ENCODE measurements at regions not wholly inside any gene's neighbourhood (a gene's known extent, or its start where the extent isn't known, plus 50 kb on each side); places are given as distances from the start of the nearest gene placed in this dataset.
A peak's percentile ranks its signal among the peaks of the same experiment; 100 is the strongest.

DNA sequence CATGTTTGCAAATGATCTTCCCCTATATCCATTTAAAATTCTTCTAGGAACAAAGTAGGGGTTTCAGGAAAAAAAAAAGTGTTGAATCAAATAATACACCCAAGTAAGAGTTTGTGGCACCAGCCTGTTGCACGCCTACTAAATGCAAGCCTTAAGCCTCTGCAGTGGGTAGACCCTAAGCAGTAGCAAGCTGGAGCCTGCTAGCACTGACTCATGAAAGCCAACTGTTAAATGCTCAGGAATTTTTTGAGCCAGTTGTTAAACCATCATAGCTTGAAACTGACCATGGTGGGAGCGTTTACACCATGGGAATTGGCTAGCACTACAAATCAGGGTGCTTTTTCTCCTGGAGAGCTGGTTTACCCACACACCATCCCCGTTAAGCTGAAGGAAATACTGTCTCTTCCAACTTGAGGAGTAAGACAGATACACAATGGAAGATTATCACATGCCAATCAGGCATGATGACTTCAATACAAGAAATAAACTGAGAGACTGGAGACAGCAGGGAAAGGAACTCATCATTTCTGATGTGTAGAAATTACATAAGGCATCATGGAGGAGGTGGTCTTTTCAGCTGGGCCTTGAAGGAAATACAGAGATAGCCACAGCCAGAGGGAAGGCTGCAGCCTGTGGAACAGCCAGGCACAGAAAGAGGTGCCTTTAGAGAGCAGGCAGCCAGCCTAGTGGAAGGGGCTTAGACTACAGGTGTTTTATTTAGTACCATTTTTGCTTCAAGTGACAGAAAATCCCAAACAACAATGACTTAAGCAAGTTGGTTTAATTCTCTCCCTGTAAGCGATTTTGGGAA is 110.8 kb downstream of the SNX5 start:
- Histone ChIP-seq H3K4me3 (no peak overlapping the region), H3K4me1 (peaks cover 33 to 89% (median 82%) of the 10 kb centered on the region in 10 experiments), H3K9me3 (replicated peaks in 1 of 11) (peaks cover 0 to 8% (median 0%) of the 10 kb centered on the region in 11 experiments; a peak in 5 of 22 replicates), H3K27me3 (peaks cover 0 to 43% (median 0%) of the 10 kb centered on the region in 11 experiments; a peak in 7 of 22 replicates), H3K27ac (peak overlapping the region in 7 of 11 experiments; percentile 27 to 87 (median 72); a peak in 9 of 22 replicates), H4K20me1 (peaks cover 0 to 13% (median 0%) of the 10 kb centered on the region in 11 experiments; a peak in 1 of 22 replicates), H3K4me2 (peak overlapping the region in 9 of 11 experiments; percentile 78 to 98 (median 90); a peak in 18 of 22 replicates), H3K9ac (peak overlapping the region in 1 of 11 experiments; percentile 58; a peak in 1 of 22 replicates), H3K36me3 (no peaks in the 10 kb centered on the region)
- no peak for TF ChIP-seq Cebpa-rat (IDR thresholded peaks at IDR 0.05)

DNA sequence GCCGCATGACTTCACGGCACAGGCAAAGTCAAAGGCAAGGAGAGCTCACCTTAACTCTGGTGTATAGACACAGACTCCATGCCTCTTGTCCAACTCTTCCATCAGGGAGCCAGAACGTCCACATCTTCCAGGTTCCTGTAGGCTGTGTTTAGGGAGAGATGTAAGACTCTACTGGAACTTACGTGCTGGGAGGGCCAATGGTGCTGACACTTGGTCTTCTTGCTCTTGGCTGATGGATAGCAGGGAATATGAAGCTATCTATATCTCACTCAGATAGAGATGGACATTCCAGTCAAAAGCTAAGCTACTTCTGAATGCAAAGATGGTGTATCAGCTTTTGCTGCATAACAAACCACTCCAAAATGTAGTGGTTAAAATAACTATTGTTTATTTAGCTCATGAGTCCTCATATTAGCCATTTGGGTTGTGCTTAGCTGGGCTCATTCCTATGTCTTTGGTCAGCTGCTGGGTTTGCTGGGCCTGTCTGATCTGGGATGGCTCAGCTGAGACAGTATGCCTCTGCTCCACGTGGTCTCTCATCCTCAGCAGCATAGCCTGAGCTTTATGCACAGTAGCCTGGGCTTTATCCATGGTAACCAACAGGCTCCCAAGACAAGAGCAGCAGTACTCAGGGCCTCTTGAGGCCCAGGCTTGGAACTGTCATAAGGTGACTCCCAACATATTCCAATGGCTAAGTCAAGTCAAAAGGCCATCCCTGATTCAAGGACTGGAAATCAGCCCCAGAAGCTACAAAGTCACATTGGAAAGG is 111.6 kb downstream of the SNX5 start:
- Histone ChIP-seq H3K4me3 (no peak overlapping the region), H3K27ac (peak overlapping the region in 8 of 11 experiments; percentile 39 to 87 (median 71); a peak in 16 of 22 replicates), H3K4me1 (peaks cover 33 to 81% (median 79%) of the 10 kb centered on the region in 10 experiments), H3K27me3 (peaks cover 0 to 38% (median 0%) of the 10 kb centered on the region in 11 experiments; a peak in 6 of 22 replicates), H3K4me2 (peak overlapping the region; percentile 38 to 98 (median 88); a peak in 20 of 22 replicates), H4K20me1 (peaks cover 0 to 13% (median 0%) of the 10 kb centered on the region in 11 experiments; a peak in 1 of 22 replicates), H3K9me3 (replicated peaks in 1 of 11) (peaks cover 0 to 8% (median 0%) of the 10 kb centered on the region in 11 experiments; a peak in 5 of 22 replicates), H3K36me3 (no peaks in the 10 kb centered on the region), H3K9ac (peak overlapping the region in 6 of 11 experiments; percentile 35 to 69 (median 40); a peak in 9 of 22 replicates)
- TF ChIP-seq Cebpa-rat (IDR thresholded peaks at IDR 0.05) = no peak

DNA sequence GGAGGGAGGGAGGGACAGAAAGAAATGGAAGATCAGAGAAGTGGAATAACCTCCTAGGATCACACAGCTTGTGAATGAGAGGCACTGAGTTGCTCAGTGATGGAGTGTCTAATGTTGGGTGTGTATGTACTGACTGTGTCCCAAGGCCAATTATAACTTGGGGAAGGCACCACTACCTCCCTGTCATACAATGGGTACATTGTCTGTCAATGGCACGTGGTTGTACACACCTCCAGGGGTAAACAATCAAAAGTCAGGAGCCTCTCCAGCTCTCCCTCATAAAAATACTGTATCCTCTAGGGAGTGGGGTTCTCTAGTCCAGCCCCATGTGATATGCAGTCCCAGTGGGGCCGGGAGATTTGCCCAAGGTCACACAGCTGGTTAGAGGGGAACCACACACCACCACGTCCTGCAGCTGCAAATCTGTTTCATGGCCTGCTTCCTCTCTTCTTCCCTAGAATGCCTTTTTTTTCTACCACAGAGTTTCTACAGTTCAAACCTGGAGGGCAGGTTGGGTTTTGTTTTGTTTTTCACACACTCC is 112.5 kb downstream of the SNX5 start:
- peak overlapping the region in 5 of 11 experiments; percentile 38 to 69 (median 41); a peak in 7 of 22 replicates for H3K9ac ChIP-seq
- peak in 1 of 11 experiments; percentile 43; a peak in 2 of 22 replicates for TF ChIP-seq Cebpa-rat (IDR thresholded peaks at IDR 0.05)
- peaks cover 31 to 72% (median 70%) of the 10 kb centered on the region in 10 experiments for H3K4me1 ChIP-seq
- peak overlapping the region; percentile 38 to 98 (median 88) for H3K4me2 ChIP-seq
- H4K20me1 ChIP-seq = peaks cover 0 to 13% (median 0%) of the 10 kb centered on the region in 11 experiments; a peak in 1 of 22 replicates
- H3K27ac ChIP-seq = peak overlapping the region in 8 of 11 experiments; percentile 39 to 87 (median 71); a peak in 16 of 22 replicates
- H3K27me3 ChIP-seq = peaks cover 0 to 29% (median 0%) of the 10 kb centered on the region in 11 experiments; a peak in 4 of 22 replicates
- H3K9me3 ChIP-seq (replicated peaks in 1 of 11) = peaks cover 0 to 8% (median 0%) of the 10 kb centered on the region in 11 experiments; a peak in 5 of 22 replicates
- H3K36me3 ChIP-seq = no peaks in the 10 kb centered on the region
- no peak overlapping the region for H3K4me3 ChIP-seq

DNA sequence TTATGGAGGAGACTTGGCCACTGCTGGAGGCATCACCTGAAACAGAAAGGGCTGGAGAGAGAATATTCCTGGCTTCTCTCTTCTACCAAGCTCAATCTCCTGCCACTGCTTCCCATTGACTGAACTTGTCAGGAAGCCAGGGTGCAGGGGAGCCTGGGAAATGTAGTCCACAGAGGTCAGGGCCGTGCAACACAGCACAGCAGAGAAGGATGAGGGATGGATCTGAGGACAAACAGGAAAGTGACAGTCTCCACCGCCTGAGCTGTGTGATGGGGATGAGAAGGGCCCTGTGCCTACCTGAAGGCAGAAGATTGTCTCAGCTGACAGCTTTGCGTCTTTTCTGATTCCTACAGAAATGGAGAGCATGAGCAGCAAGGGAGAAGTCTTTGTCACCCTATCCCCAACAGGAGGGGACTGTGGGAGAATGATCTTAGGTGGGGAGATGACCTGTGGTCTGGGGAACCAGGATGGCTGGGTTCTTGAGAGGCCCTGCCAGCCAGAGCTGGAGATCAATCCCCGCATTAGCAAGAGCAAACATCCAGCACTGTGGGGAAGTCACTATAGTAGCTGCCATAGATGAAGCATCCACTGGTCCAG is 114.2 kb downstream of the SNX5 start:
- Histone ChIP-seq H3K4me1 (peaks cover 26 to 64% (median 58%) of the 10 kb centered on the region in 10 experiments), H3K4me3 (no peak overlapping the region), H3K36me3 (no peaks in the 10 kb centered on the region), H3K27ac (peak overlapping the region in 1 of 11 experiments; percentile 64; a peak in 3 of 22 replicates), H3K9me3 (replicated peaks in 1 of 11) (peaks cover 4 to 17% (median 6%) of the 10 kb centered on the region in 11 experiments; a peak in 17 of 22 replicates), H3K27me3 (peaks cover 0 to 14% (median 0%) of the 10 kb centered on the region in 11 experiments; a peak in 3 of 22 replicates), H4K20me1 (peaks cover 0 to 7% (median 0%) of the 10 kb centered on the region in 11 experiments; a peak in 1 of 22 replicates), H3K4me2 (peak overlapping the region in 9 of 11 experiments; percentile 21 to 64 (median 55); a peak in 15 of 22 replicates), H3K9ac (no peak overlapping the region)
- no peak for TF ChIP-seq Cebpa-rat (IDR thresholded peaks at IDR 0.05)

DNA sequence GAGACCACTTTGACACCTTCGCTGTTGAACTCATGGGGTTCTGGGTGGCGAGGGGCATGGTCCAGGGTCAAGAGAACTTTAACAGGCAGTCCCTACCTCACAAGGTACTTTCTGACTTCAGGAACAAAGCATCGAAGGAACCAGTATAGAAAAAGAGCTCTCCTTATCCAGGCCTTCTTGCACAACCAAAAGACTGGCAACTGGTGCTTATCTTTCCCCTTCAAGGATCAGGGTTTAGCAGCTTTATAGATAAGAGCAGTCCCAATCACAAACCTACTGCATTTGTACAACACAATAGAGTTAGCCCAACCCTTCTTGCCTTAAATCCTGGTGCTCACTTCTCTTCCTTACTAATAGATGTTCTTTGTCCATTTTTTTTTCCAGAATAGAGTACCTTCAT is 116.3 kb downstream of the SNX5 start:
- TF ChIP-seq Cebpa-rat (IDR thresholded peaks at IDR 0.05) = no peak
- H3K4me3 ChIP-seq = no peak overlapping the region
- no peak overlapping the region for H3K27ac ChIP-seq
- H4K20me1 ChIP-seq = no peaks in the 10 kb centered on the region
- no peaks in the 10 kb centered on the region for H3K27me3 ChIP-seq
- no peaks in the 10 kb centered on the region for H3K36me3 ChIP-seq
- peaks cover 6 to 18% (median 9%) of the 10 kb centered on the region in 11 experiments; a peak in 17 of 22 replicates for H3K9me3 ChIP-seq (replicated peaks in 1 of 11)
- no peak overlapping the region for H3K4me2 ChIP-seq
- H3K9ac ChIP-seq = no peak overlapping the region
- peaks cover 16 to 63% (median 58%) of the 10 kb centered on the region in 10 experiments for H3K4me1 ChIP-seq

DNA sequence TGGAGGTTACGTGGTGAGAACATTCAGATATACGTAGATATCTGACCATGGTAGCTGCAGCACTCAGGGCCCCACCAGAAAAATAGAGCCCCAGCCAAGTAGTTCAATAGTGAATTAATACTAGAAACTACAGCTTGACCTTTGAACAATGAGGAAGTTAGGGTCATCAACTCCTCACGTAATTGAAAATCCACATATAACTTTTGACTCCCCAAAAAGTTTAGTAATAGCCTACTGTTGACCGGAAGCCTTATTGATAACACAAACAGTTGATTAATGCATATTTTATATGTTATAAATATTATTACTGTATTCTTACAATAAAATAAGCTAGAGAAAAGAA is 117.9 kb downstream of the SNX5 start:
- Histone ChIP-seq H3K4me3 (no peak overlapping the region), H3K4me2 (peak overlapping the region in 10 of 11 experiments; percentile 12 to 72 (median 25); a peak in 11 of 22 replicates), H3K36me3 (no peaks in the 10 kb centered on the region), H3K4me1 (peaks cover 19 to 59% (median 52%) of the 10 kb centered on the region in 10 experiments), H3K27me3 (no peaks in the 10 kb centered on the region), H3K9ac (no peak overlapping the region), H3K9me3 (replicated peaks in 1 of 11) (peaks cover 6 to 14% (median 9%) of the 10 kb centered on the region in 11 experiments; a peak in 17 of 22 replicates), H4K20me1 (no peaks in the 10 kb centered on the region), H3K27ac (no peak overlapping the region)
- TF ChIP-seq Cebpa-rat (IDR thresholded peaks at IDR 0.05) = no peak

DNA sequence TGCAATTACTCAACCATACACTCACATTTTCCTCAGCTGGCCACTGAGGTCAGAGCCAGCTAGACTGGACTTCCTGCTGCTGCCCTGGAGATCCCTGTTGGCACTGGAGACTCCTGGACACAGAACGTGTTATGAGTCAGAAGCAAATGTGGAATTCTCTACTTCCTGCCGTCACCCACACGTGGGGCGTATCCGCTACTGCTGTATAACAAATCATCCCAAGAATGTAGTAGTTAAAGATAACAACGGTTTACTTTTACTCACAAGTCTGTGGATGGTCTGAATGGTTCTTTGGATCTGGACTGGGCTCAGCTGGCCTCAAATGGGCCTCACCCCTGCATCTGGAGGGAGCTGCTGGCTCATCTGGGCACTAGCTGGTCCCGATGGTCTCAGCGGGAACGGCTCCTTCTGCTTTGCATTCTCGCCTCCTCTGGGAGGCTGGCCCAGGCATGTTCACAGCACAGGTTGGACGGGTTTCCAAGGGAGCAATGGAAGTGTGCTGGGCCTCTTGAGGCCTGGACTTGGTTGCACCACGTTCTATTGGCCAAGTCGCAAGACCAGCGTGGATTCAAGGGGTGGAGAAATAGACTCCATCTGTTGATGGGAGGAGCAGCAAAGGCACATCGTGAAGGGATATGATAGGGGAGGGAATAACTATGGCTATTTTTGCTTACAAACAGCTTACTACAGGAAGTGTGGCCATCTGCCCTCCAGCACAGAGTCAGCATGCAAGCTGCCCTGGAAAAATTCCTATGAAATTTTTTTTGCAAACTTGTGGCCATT is 118.5 kb downstream of the SNX5 start:
- H3K27ac ChIP-seq = peak overlapping the region in 1 of 11 experiments; percentile 27; a peak in 1 of 22 replicates
- no peaks in the 10 kb centered on the region for H4K20me1 ChIP-seq
- H3K4me2 ChIP-seq = peak overlapping the region in 10 of 11 experiments; percentile 12 to 72 (median 25); a peak in 14 of 22 replicates
- TF ChIP-seq Cebpa-rat (IDR thresholded peaks at IDR 0.05) = no peak
- no peak overlapping the region for H3K9ac ChIP-seq
- peaks cover 6 to 14% (median 9%) of the 10 kb centered on the region in 11 experiments; a peak in 17 of 22 replicates for H3K9me3 ChIP-seq (replicated peaks in 1 of 11)
- H3K36me3 ChIP-seq = no peaks in the 10 kb centered on the region
- no peak overlapping the region for H3K4me3 ChIP-seq
- no peaks in the 10 kb centered on the region for H3K27me3 ChIP-seq
- peaks cover 21 to 56% (median 47%) of the 10 kb centered on the region in 10 experiments for H3K4me1 ChIP-seq

Measured in BLaER1 treated with 17β-estradiol and CSF1 and Interleukin-3, amounts not matched to agents 10 nM and 100 nM (cell line).